ENCODE measurements at regions not wholly inside any gene's neighbourhood (a gene's known extent, or its start where the extent isn't known, plus 50 kb on each side); places are given as distances from the start of the nearest gene placed in this dataset.
"Not testable (repeated sequence)": the region's sequence is repeated elsewhere in the genome, so short reads cannot be mapped to it uniquely, and the experiment has no call there.

DNA sequence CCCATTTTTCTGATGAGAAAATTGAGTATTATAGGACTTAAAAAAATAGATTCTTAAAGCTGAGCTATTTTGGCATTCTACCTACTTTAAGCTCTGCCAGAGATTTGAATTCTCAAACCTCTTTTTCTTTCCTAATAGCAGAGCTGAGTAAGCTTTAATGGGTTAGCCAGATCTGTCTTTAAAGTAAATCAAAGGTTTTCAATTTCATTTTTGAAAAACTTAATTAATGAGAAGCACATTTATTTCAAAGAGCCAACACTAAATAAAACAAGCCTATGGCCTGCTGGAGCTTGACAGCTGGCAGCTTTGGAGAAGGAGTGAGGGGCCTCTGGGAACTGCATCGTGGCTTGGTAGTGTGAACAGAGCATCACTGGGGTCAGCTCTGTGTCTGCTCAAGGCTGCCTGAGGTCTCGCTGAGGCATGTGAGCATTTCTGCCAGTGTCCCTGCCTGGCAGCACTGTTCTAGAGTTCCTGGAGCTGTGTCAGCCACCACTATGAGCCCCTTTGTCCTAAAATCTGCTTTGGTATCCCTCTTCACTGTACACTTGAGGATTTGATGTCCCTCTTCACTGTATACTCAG is 50.4 kb upstream of the PRSS23 start:
- no peak for DNase-seq

DNA sequence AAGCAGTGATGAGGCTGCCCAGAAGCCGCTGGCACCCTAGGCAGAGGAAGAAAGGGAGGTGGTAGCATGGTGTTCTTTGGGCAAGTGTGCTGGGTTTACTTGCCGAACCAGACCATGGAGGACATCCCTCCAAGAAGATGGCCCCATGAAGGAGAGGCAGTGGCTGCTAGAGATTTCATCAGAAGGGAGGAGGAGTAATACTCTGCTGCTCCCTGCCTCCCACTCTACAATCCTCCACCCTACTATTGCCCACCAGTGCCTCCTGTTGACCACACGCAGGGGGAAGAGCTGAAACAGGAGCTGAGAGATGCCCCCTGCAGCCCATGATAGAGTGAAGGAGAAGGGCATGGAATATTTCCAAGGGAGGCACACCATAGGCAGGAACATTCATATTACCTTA is 51.0 kb upstream of the PRSS23 start:
- no peak for DNase-seq

- no peak for DNase-seq
Observed at GRCh38 chr11:86748296-86748695, 52.0 kb upstream of the PRSS23 start.

GRCh38 chr11:86747801-86748200 is 52.5 kb upstream of the PRSS23 start:
- DNase-seq = no peak

DNA sequence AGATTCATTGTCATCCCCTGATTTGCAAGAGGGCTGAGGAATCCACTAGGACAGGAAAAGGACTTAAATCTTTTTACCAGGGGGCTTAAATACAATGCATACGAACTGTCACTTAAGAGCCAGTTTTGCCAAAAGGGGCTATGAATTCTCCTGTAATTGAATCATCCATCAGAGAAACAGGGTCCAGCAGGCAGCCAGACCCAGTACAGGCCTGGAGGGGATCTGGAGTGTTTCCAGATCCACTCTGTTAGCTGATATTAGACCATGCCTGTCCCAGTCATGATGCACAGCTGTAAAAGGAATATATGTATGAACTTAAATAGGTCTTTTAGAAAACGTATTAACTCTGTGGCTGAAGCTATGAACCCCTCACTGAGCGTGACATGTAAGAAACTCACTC is 53.8 kb upstream of the PRSS23 start:
- DNase-seq = no peak

- DNase-seq = no peak
Observed at GRCh38 chr11:86745571-86745970, 54.8 kb upstream of the PRSS23 start.

- DNase-seq = no peak
Observed at GRCh38 chr11:86743223-86744118, 56.9 kb upstream of the PRSS23 start.

GRCh38 chr11:86741839-86742805 is 58.2 kb upstream of the PRSS23 start:
- no peak for DNase-seq

GRCh38 chr11:86741484-86741835 is 58.9 kb upstream of the PRSS23 start:
- no peak for DNase-seq

- DNase-seq = no peak
Observed at GRCh38 chr11:86740628-86741483, 59.5 kb upstream of the PRSS23 start.

DNA sequence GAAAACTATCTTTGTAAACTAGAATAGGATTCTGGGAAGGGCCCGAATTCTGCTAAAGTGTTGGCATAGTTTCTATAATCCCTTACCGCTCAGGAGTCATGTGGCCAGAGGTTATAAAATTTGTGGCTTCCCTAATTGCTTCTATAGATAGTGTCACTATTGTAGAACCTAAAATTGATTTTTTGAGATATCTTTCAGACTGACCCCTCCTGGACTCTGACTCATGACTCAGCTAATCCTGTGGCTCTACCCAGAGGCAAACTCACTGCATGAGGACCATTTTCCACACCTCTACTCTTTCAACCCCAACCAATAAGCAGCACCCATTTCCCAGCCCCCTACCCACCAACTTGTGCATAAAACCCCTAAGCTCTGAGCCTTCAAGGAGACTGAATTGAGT is 61.8 kb upstream of the PRSS23 start:
- no peak for DNase-seq

GRCh38 chr11:86737737-86738136 is 62.6 kb upstream of the PRSS23 start:
- DNase-seq = peak; percentile 15

DNA sequence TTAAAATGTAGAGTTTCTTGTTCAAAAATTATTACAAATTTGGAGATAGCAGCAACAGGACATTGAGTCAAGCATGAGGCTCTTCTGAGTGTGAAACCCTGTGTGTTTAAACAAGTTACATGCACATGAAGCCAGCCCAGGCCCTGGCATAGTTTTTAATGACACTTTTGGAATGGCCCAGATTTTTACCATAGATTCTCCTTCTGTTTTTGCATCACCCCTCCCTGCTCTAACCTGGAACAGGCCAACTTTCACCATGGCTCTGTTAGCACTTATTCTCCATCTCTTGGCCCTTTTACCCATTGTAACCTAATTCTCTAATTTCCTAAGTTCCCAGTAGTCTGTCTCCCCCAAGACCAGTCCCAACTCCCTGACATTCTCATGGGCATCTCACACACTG is 63.1 kb upstream of the PRSS23 start:
- no peak for DNase-seq

DNA sequence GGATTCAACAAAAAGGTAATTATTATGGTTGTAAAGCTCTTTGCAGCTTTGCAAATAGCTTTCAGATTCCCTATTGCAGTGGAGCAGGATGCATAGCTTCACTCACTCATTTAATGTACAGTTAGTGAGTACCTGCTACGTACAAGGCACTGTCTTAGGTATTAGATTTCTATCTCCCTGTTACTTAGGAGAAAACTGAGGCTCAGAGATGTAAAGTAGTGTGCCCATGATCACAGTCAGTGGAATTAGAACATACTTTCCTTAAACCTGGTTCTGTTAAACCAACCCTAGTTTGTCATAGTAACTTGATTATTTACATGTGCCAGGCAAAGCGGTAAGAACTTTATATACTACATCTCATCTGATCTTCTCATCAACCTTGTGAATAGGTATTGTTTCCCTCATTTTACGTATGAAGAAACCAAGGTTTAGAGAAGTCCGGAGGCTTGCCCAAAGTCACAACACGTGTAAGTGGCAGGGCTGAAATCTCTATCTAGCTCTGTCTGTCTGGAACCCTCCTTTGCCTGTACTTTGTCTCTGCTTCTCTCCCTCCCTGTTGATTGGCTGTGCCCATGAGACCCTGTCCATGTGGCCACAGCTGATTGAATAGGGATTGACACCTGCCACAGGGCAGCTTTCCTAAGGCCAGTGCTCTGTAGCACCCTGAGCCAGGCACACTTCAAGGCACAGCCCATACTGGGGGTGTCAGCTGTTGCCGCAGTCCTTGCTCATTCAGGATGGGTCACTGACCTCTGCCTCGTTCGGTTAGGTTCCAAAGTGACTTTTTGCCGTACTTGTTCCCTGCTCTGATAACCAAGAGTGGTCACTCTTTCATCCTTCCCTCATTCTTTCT is 63.8 kb upstream of the PRSS23 start:
- no peak for DNase-seq

GRCh38 chr11:86735451-86736290 is 63.3 kb upstream of the ME3 start:
- no peak for DNase-seq

- not testable (repeated sequence) for DNase-seq
Observed at GRCh38 chr11:86732739-86733138, 60.3 kb upstream of the ME3 start.

GRCh38 chr11:86732286-86732685 is 59.9 kb upstream of the ME3 start:
- not testable (repeated sequence) for DNase-seq

- not testable (repeated sequence) for DNase-seq
Observed at GRCh38 chr11:86729576-86729975, 57.2 kb upstream of the ME3 start.

DNA sequence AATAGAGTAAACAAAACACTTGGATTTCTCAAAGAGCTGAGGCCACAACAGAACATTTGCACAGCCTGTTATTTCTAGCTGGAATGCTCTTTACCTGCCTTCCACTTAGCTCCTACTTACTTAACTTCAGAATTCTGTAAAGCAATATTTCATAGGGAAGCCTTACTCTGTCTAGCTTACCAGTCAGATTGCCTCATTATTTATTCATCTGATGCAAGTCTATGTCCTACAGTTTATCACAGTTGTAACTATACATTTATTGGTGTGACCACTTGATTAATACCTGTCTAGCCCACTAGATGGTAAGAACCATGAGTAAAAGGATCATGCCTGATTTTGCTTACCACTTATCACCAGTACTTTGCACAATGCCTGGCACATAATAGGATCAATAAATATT is 56.1 kb upstream of the ME3 start:
- DNase-seq = no peak
